ENCODE measurements at regions not wholly inside any gene's neighbourhood (a gene's known extent, or its start where the extent isn't known, plus 50 kb on each side); places are given as distances from the start of the nearest gene placed in this dataset.

DNA sequence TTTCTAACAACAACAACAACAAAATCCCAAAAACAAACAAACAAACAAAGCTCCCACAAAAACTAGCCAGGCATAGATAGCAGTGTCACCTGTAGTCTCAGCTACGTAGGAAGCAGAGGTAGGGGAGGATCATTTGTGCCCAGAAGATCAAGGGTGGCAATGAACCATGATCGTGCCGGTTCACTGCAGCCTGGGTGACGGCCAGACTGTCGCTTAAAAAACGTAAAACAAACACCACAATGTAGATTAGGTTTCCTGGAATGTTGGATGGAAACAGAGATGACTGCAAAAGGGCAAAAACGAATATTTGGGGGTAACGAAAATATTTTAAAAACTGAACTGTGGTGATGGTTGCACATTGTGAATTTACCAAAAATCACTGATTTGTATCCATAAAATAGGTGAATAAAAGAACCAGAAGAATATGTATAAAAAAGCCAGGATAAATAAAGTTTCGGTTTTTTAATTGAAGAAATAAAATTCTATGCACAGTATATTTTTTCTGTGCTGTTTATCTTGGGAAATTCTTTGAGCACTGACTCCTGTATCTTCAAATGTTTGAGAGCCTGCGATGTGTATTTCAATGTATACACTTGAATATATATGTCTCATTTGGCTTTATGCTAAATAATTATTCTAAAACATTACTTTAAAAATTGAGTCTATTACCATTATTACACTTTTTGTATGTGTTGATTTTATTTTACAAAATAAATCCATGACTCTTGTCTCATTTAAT lies 1477.0 kb downstream of the PCDH7 start:
- Histone ChIP-seq H3K4me1 (ENCODE audit: low read depth) (no peaks in the 10 kb centered on the region), H3K27ac (no peak overlapping the region), H3K36me3 (no peaks in the 10 kb centered on the region), H3K9me3 (ENCODE audit: low read depth) (no peaks in the 10 kb centered on the region), H3K4me3 (no peak overlapping the region), H3K27me3 (no peaks in the 10 kb centered on the region)
- DNase-seq (ENCODE audit: low read depth in 1 of 2, low spot score in 1 of 2) = no peak
- TF ChIP-seq CTCF (IDR thresholded peaks at IDR 0.05; ENCODE audit: low read depth, low read length) = no peak

DNA sequence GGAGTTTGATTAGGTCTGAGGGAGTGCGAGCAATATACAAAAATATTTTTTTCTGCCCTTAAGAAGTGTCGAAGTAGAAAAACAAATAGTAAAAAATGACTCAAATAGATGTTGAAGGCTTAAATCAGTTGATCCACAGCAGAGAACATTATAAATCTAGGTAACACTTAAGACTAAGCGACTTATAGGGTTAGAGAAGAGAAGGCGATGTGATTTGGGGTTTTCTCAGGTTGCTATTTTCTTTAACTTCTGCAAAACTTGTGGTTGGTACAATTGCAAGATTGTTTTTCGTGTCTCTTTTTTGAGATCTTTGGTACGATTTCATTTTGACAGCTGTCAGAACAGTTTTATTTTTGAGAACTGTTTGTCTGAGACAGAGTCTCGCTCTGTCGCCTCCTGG lies 1479.5 kb downstream of the PCDH7 start:
- no peaks in the 10 kb centered on the region for H3K4me1 ChIP-seq (ENCODE audit: low read depth)
- no peaks in the 10 kb centered on the region for H3K27me3 ChIP-seq
- H3K36me3 ChIP-seq = no peaks in the 10 kb centered on the region
- H3K4me3 ChIP-seq = no peak overlapping the region
- DNase-seq (ENCODE audit: low read depth in 1 of 2, low spot score in 1 of 2) = no peak
- H3K27ac ChIP-seq = no peak overlapping the region
- TF ChIP-seq CTCF (IDR thresholded peaks at IDR 0.05; ENCODE audit: low read depth, low read length) = no peak
- H3K9me3 ChIP-seq (ENCODE audit: low read depth) = no peaks in the 10 kb centered on the region

DNA sequence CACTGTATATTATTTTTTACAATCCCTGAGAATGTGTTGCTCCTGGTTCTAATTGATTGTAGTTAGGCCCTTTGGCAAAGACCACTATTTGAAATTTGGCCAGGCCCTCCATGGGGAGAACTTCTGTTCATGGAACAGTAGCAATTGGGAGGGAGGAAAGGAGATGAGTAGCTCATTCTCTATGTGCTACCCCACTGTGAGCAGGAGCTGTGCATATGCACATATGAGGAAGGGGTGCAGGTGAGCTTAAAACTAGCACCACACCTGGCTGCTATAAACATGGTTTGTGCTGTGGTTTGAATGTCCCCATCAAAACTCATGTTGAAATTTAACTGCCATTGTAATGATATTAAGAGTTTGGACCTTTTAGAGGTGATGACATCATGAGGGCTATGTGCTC lies 1483.2 kb downstream of the PCDH7 start:
- TF ChIP-seq CTCF (IDR thresholded peaks at IDR 0.05; ENCODE audit: low read depth, low read length) = no peak
- Histone ChIP-seq H3K4me3 (no peak overlapping the region), H3K27me3 (no peaks in the 10 kb centered on the region), H3K36me3 (no peaks in the 10 kb centered on the region), H3K4me1 (ENCODE audit: low read depth) (no peaks in the 10 kb centered on the region), H3K27ac (no peak overlapping the region), H3K9me3 (ENCODE audit: low read depth) (no peaks in the 10 kb centered on the region)
- no peak for DNase-seq (ENCODE audit: low read depth in 1 of 2, low spot score in 1 of 2)

DNA sequence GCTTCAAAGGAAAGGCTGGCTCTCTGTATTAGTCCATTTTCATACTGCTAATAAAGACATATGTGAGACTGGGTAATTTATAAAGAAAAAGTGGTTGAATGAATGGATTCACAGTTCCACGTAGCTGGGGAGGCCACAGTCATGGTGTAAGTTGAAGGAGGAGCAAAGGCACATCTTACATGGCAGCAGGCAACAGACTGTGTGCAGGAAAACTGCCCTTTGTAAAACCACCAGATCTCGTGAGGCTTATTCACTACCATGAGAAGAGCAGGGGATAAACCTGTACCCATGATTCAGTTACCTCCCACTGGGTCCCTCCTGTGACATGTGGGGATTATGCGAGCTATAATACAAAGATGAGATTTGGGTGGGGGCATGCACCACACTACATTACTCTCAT lies 1486.6 kb downstream of the PCDH7 start:
- Histone ChIP-seq H3K4me3 (no peak overlapping the region), H3K27me3 (no peaks in the 10 kb centered on the region), H3K4me1 (ENCODE audit: low read depth) (no peaks in the 10 kb centered on the region), H3K36me3 (no peaks in the 10 kb centered on the region), H3K27ac (no peak overlapping the region), H3K9me3 (ENCODE audit: low read depth) (no peaks in the 10 kb centered on the region)
- DNase-seq (ENCODE audit: low read depth in 1 of 2, low spot score in 1 of 2) = no peak
- TF ChIP-seq CTCF (IDR thresholded peaks at IDR 0.05; ENCODE audit: low read depth, low read length) = no peak

DNA sequence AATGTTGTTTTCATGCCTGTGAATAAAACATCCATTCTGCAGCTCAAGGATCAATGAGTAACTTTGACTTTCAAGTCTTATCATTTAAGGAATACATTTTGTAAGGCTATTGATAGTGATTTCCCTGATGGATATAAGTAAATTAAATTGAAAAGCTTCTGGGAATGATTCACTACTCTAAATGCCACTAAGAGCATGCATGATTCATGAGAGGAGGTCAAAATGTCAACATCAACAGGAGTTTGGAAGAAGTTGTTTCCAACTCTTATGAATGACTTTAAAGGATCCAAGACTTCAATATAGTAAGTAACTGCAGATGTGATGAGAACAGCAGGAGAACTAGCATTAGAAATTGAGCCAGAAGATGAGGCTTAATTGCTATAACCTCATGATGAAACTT lies 1487.3 kb downstream of the PCDH7 start:
- no peaks in the 10 kb centered on the region for H3K27me3 ChIP-seq
- TF ChIP-seq CTCF (IDR thresholded peaks at IDR 0.05; ENCODE audit: low read depth, low read length) = no peak
- no peaks in the 10 kb centered on the region for H3K9me3 ChIP-seq (ENCODE audit: low read depth)
- no peaks in the 10 kb centered on the region for H3K36me3 ChIP-seq
- H3K4me1 ChIP-seq (ENCODE audit: low read depth) = no peaks in the 10 kb centered on the region
- H3K4me3 ChIP-seq = no peak overlapping the region
- H3K27ac ChIP-seq = no peak overlapping the region
- no peak for DNase-seq (ENCODE audit: low read depth in 1 of 2, low spot score in 1 of 2)
